Vagina (tissue), 2 donors: ENCODE measurements at regions not wholly inside any gene's neighbourhood (a gene's known extent, or its start where the extent isn't known, plus 50 kb on each side); places are given as distances from the start of the nearest gene placed in this dataset.

Experiments
- DNase-seq, 2 donors: peaks; one replicate each; pipeline ENCODE4 v3.0.0-alpha.2; 2017; ENCODE audit errors: extremely low spot score in 2 of 2
- H3K27ac ChIP-seq: fragments of 200-600 bp; sonication (generic); one replicate; pipeline ENCODE4 v1.5.1; 2019
- H3K27me3 ChIP-seq: fragments of 200-600 bp; sonication (generic); one replicate; pipeline ENCODE4 v1.5.1; 2019
- H3K36me3 ChIP-seq, 2 donors: fragments of 200-600 bp; sonication (generic); one replicate each; pipeline ENCODE4 v1.5.1; 2017 to 2019
- H3K4me1 ChIP-seq: fragments of 200-600 bp; sonication (generic); one replicate; pipeline ENCODE4 v1.5.1; 2019
- H3K4me3 ChIP-seq, 2 donors: fragments of 200-600 bp; sonication (generic); 1 replicate in 1 of 2; 2 replicates in 1 of 2; pipeline ENCODE4 v1.5.1; 2016 to 2019
- H3K9me3 ChIP-seq: fragments of 200-600 bp; sonication (generic); one replicate; pipeline ENCODE4 v1.5.1; 2019
- CTCF ChIP-seq, 3 experiments: fragments of 450-650 bp in 2 of 3; fragments of 200-600 bp in 1 of 3; sonication (generic) in 1 of 3; IDR thresholded peaks; one replicate each; pipeline ENCODE4 v1.5.1; 2017 to 2019; ENCODE audit warnings: antibody characterized with exemption in 3 of 3, mild to moderate bottlenecking in 2 of 3, moderate library complexity in 2 of 3
- POLR2A ChIP-seq, 2 donors: fragments of 450-650 bp; IDR thresholded peaks; one replicate each; pipeline ENCODE4 v1.6.1; 2017; ENCODE audit warnings: antibody characterized with exemption in 2 of 2, mild to moderate bottlenecking in 2 of 2, moderate library complexity in 2 of 2
- POLR2AphosphoS5 ChIP-seq, 2 donors: sonication (generic); formaldehyde crosslinking; IDR thresholded peaks; one replicate each; pipeline ENCODE4 v1.9.0; 2017; ENCODE audit warnings: antibody characterized with exemption in 2 of 2, mild to moderate bottlenecking in 2 of 2, low read depth in 1 of 2; ENCODE audit not compliant: insufficient read depth in 1 of 2
- intact Hi-C: fragments of 100-400 bp; cut with DNase I; formaldehyde crosslinking; loops from one replicate; pipeline ENCODE4 v1.15.1; 2023

GRCh38 chr13:68616600-68617222, 1386.6 kb upstream of the PCDH9 start:
- no peak for DNase-seq
- Histone ChIP-seq H3K9me3 (no peaks in the 10 kb centered on the region), H3K4me3 (no peak overlapping the region), H3K27me3 (no peaks in the 10 kb centered on the region), H3K27ac (no peak overlapping the region), H3K4me1 (no peaks in the 10 kb centered on the region), H3K36me3 (no peaks in the 10 kb centered on the region)
- intact Hi-C loops: no loop called here
- TF ChIP-seq POLR2A (IDR thresholded peaks at IDR 0.05) (no peak), CTCF (IDR thresholded peaks at IDR 0.05) (no peak)

DNA sequence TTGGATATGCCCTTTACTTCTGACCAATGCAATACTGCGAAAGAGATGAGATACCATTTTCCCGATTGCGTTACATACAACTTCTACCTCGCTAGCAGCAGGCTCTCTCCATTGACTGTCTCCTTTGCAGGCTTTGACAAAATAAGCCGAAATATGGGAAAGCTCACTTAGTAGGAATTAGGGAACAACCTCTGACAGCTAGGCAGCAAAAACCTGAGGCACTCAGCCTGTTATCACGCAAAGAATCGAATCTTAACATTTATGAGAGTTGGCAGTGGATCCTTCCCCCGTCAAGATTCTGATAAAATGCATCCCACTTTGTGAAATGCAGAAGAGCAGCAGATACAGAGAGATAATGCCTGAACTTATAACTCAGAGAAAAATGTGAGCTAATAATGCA, 1379.5 kb upstream of the PCDH9 start:
- Histone ChIP-seq H3K9me3 (no peaks in the 10 kb centered on the region), H3K4me1 (no peaks in the 10 kb centered on the region), H3K27ac (no peak overlapping the region), H3K27me3 (no peaks in the 10 kb centered on the region), H3K36me3 (no peaks in the 10 kb centered on the region), H3K4me3 (no peak overlapping the region)
- intact Hi-C loops: no loop called here
- DNase-seq: no peak
- TF ChIP-seq POLR2A (IDR thresholded peaks at IDR 0.05) (no peak), CTCF (IDR thresholded peaks at IDR 0.05) (no peak), POLR2AphosphoS5 (IDR thresholded peaks at IDR 0.05; ENCODE audit: insufficient read depth in 1 of 2, low read depth in 1 of 2) (no peak)

- TF ChIP-seq CTCF (IDR thresholded peaks at IDR 0.05) (no peak), POLR2AphosphoS5 (IDR thresholded peaks at IDR 0.05; ENCODE audit: insufficient read depth in 1 of 2, low read depth in 1 of 2) (no peak), POLR2A (IDR thresholded peaks at IDR 0.05) (no peak)
- intact Hi-C loops: no loop called here
- Histone ChIP-seq H3K4me3 (no peak overlapping the region), H3K36me3 (no peaks in the 10 kb centered on the region), H3K27me3 (no peaks in the 10 kb centered on the region), H3K9me3 (no peaks in the 10 kb centered on the region), H3K4me1 (no peaks in the 10 kb centered on the region), H3K27ac (no peak overlapping the region)
- DNase-seq: no peak
These were observed 1378.0 kb upstream of the PCDH9 start for GRCh38 chr13:68608147-68608546.

GRCh38 chr13:68597641-68598040, 1367.5 kb upstream of the PCDH9 start:
- no peaks in the 10 kb centered on the region for H3K4me1 ChIP-seq
- H3K4me3 ChIP-seq: no peak overlapping the region
- DNase-seq: no peak
- TF ChIP-seq POLR2AphosphoS5 (IDR thresholded peaks at IDR 0.05; ENCODE audit: insufficient read depth in 1 of 2, low read depth in 1 of 2) (no peak), POLR2A (IDR thresholded peaks at IDR 0.05) (no peak), CTCF (IDR thresholded peaks at IDR 0.05) (no peak)
- H3K36me3 ChIP-seq: no peaks in the 10 kb centered on the region
- intact Hi-C loops: no loop called here
- no peak overlapping the region for H3K27ac ChIP-seq
- no peaks in the 10 kb centered on the region for H3K9me3 ChIP-seq
- H3K27me3 ChIP-seq: no peaks in the 10 kb centered on the region

DNA sequence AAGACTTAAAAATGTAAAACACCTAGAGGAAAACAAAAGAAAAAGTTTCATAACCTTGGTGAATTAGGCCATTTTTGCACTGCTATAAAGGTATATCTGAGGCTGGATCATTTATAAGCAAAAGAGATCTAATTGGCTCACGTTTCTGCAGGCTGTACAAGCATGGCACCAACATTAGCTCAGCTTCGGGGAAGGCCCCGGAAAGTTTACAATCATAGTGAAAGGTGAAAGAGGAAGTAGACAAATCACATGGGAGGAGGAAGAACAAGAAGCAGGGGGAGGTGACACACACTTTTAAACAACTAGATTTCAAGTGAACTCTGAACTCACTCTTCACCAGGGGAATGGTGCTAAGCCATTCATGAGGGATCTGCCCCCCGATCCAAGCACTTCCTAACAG, 1358.5 kb upstream of the PCDH9 start:
- Histone ChIP-seq H3K27ac (no peak overlapping the region), H3K4me1 (no peaks in the 10 kb centered on the region), H3K4me3 (no peak overlapping the region), H3K9me3 (no peaks in the 10 kb centered on the region), H3K27me3 (no peaks in the 10 kb centered on the region), H3K36me3 (no peaks in the 10 kb centered on the region)
- no peak for DNase-seq
- TF ChIP-seq POLR2AphosphoS5 (IDR thresholded peaks at IDR 0.05; ENCODE audit: insufficient read depth in 1 of 2, low read depth in 1 of 2): no peak
- TF ChIP-seq POLR2A (IDR thresholded peaks at IDR 0.05): no peak
- intact Hi-C loops: no loop called here
